ENCODE measurements at regions not wholly inside any gene's neighbourhood (a gene's known extent, or its start where the extent isn't known, plus 50 kb on each side); places are given as distances from the start of the nearest gene placed in this dataset.

DNA sequence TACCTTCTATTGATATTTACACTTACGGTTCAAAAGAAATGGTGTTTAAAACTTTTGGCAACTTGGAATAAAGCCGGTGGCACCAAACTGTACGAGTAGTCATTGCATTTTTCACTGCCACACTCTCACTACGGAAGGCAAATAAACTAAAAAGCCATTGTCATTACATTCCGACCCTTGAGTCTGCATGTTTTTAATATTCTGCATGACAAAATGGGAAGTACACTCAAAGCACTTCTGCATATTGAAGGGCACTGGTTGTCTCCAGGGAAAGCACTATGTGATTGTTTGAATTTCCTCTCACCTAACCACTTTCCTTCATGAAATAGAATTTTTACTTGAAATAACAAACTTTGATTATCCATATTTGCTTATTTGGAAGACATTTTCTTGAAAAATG lies 426.3 kb downstream of the CETN3 start:
- TF ChIP-seq, protein P1, sequence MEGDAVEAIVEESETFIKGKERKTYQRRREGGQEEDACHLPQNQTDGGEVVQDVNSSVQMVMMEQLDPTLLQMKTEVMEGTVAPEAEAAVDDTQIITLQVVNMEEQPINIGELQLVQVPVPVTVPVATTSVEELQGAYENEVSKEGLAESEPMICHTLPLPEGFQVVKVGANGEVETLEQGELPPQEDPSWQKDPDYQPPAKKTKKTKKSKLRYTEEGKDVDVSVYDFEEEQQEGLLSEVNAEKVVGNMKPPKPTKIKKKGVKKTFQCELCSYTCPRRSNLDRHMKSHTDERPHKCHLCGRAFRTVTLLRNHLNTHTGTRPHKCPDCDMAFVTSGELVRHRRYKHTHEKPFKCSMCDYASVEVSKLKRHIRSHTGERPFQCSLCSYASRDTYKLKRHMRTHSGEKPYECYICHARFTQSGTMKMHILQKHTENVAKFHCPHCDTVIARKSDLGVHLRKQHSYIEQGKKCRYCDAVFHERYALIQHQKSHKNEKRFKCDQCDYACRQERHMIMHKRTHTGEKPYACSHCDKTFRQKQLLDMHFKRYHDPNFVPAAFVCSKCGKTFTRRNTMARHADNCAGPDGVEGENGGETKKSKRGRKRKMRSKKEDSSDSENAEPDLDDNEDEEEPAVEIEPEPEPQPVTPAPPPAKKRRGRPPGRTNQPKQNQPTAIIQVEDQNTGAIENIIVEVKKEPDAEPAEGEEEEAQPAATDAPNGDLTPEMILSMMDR (IDR thresholded peaks at IDR 0.05), result no peak
- no peak for TF ChIP-seq POLR2A (IDR thresholded peaks at IDR 0.05)
- no peak for TF ChIP-seq POLR2AphosphoS5 (IDR thresholded peaks at IDR 0.05)
